ENCODE measurements at regions not wholly inside any gene's neighbourhood (a gene's known extent, or its start where the extent isn't known, plus 50 kb on each side); places are given as distances from the start of the nearest gene placed in this dataset.

DNA sequence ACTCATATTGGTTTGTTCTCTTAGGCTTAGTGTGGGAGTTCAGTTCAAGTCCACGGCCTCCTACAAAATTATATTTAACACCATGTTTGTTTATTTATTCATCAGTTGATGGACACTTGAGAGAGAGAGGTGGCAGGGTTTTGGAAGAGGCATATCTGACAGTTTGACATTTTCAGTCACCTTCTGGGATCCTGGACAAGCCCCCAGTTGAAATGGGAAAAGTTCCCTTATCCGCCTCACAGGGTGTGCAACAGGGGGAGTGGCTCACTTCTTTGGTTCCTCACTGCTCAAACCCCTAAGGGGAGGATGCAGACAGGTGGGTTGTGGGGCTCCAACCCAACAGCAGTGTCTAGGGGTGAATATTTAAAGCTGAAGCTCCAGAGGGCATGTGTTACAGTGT lies 52.3 kb upstream of the TNFSF18 start:
- DNase-seq (ENCODE audit: low read depth, low spot score), result no peak
- no peak for TF ChIP-seq CTCF (IDR thresholded peaks at IDR 0.05; ENCODE audit: low read depth, low read length)
- H3K4me3 ChIP-seq (ENCODE audit: low read depth, low read length), result no peak overlapping the region
- in situ Hi-C loops (cut with HindIII; ENCODE audit: low sequenced_read_pairs), result no loop called here

- no peak for TF ChIP-seq CTCF (IDR thresholded peaks at IDR 0.05; ENCODE audit: low read depth, low read length)
- DNase-seq (ENCODE audit: low read depth, low spot score), result no peak
- in situ Hi-C loops (cut with HindIII; ENCODE audit: low sequenced_read_pairs), result no loop called here
- no peak overlapping the region for H3K4me3 ChIP-seq (ENCODE audit: low read depth, low read length)
These were observed 50.8 kb upstream of the TNFSF18 start for GRCh38 chr1:173101589-173101988.

GRCh38 chr1:173100476-173101107 lies 49.9 kb upstream of the TNFSF18 start:
- in situ Hi-C loops (cut with HindIII; ENCODE audit: low sequenced_read_pairs), result no loop called here
- H3K4me3 ChIP-seq (ENCODE audit: low read depth, low read length), result no peak overlapping the region
- TF ChIP-seq CTCF (IDR thresholded peaks at IDR 0.05; ENCODE audit: low read depth, low read length), result no peak
- DNase-seq (ENCODE audit: low read depth, low spot score), result no peak

Measured in astrocyte of the spinal cord (primary cell).